SIG-M5 treated with dmso at 0.1 percent for 504 hours (cell line): ENCODE measurements at regions not wholly inside any gene's neighbourhood (a gene's known extent, or its start where the extent isn't known, plus 50 kb on each side); places are given as distances from the start of the nearest gene placed in this dataset.
"Not testable (repeated sequence)": the region's sequence is repeated elsewhere in the genome, so short reads cannot be mapped to it uniquely, and the experiment has no call there.

Source experiments
- DNase-seq: peaks from one replicate; lab custom pipeline; 2025; ENCODE audit not compliant: unreplicated experiment; lab: John Stamatoyannopoulos, UW

GRCh38 chr14:105581551-105582341 lies 55.4 kb downstream of the TMEM121 start:
- DNase-seq, result no peak

DNA sequence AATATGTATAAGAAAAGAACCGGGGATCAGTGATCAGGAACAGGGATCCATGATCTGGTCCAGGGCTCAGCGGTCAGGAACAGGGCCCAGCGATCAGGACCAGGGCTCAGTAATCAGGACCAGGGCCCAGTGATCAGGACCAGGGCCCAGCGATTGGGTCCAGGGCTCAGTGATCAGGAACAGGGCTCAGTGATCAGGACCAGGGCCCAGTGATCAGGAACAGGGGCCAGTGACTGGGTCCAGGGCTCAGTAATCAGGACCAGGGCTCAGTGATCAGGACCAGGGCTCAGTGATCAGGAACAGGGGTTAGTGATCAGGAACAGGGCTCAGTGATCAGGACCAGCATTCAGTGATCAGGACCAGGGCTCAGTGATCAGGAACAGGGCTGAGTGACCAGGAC lies 56.3 kb downstream of the TMEM121 start:
- DNase-seq, result no peak

DNA sequence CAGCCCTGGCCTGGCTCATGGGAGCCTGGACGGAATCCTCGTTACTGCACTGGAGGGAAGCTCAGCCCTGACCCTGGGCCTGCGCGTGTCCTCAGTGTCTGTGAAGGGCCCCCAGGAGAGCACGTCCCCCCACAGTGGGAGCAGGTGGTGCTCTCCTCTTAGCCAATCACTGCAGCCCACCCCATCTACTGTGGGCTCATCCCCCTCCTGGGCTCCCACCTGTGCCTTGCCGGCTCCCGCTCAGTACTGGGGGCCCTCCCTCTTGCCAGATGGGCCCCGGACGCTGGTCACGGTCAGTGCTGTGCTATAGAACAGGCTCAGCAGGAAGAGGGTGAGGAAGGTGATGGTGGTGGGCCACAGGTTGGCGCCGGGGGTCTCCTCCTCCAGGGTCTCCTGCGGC lies 57.5 kb downstream of the TMEM121 start:
- not testable (repeated sequence) for DNase-seq

DNA sequence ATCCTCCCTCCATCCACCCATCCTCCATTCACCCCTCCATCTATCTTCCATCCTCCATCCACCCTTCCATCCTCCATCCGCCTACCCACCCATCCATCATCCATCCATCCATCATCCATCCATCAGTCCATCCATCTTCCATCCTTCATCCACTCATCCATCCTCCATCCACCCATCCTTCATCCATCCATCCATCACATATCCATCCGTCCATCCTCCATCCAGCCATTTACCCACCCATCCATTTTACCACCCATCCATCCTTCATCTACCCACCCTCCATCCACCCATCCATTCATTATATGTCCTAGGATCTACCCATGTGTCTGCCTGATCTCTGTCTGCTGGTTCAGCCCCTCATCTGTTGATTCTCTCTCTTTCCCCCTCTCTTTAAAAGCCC lies 58.9 kb downstream of the TMEM121 start:
- DNase-seq, result not testable (repeated sequence)

- not testable (repeated sequence) for DNase-seq
Observed at GRCh38 chr14:105585722-105586121, 59.3 kb downstream of the TMEM121 start.

DNA sequence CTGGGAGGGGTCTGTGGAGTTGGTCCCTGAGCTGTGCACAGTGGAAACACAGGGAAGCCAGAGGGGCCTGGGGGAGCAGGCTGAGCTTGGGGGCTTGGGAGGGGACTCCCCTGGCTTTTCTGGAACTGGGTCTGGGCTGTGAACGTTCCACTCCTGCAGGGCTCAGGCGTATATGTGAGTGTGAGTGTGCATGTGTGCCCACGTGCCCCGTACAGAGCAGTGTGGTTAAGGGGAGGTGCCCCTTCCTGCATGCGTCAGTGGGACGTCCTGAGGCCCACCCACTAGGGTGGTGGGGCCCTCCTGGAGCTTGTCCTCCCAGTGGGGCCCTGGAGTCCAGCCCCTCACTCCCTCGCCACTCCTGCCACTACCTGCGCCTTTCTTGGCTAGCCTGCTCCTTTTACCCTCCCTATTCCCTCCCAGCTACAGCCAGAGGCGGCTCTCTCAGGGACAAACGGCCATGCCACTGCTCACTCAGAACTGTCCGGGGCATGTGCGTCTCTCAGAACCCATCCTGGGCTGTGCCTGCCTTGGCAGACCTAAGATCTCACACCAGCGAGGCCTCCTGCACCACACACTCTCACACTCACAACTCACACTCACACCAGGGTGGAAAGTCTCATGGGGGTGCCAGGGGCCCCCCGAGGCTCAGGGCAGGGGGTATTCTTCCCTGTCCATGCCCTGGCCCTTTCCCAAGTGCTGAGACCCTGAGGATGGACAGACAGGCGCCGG lies 59.9 kb downstream of the TMEM121 start:
- not testable (repeated sequence) for DNase-seq

DNA sequence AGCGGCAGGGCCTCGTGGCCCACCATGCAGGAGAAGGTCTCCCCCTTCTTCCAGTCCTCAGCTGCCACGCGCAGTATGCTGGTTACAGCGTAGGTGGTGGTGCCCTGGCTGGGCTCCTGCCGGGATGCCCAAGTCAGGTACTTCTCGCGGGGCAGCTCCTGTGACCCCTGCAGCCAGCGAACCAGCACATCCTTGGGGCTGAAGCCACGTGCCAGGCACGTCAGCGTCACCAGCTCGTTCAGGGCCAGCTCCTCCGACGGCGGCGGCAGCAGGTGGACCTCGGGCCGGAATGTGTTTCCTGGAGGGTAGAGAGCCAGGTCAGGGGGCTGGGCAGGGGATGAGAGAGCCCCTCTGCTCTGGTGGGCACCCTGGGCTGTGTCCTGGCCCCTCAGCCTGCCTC lies 60.7 kb downstream of the TMEM121 start:
- DNase-seq, result not testable (repeated sequence)

DNA sequence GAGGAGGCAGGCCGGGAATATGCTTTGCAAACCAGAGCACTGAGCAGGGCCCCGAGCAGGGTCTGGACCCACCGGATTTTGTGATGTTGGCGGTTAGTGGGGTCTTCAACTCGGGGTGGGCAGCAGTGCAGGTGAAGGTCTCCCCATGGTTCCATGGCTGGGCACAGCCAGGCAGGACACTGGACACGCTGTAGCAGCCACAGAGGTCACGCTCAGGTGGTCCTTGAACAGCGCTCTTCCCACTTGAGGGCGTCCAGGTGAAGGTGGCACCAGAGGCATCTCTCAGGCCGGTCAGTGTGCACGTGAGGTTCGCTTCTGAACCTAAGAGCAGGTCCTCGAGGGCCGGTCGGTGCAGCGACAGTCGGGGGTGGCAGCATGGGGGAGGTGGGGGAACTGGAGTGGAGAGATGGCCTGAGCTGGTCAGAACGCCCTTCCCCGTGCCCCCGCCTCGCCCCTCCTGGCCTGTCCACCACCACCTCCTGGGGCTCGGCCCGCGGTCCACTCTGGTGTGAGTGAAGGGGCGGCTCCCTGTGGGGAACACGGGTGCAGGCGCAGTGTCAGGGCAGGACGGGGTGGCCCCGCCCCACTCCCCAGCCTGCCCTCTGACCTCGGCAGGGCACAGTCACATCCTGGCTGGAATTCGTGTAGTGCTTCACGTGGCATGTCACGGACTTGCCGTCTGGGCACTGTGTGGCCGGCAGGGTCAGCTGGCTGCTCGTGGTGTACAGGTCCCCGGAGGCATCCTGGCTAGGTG lies 61.3 kb downstream of the TMEM121 start:
- not testable (repeated sequence) for DNase-seq

- DNase-seq, result no peak
Observed at GRCh38 chr14:105588236-105588860, 62.0 kb downstream of the TMEM121 start.

- DNase-seq, result no peak
Observed at GRCh38 chr14:105589161-105589925, 63.0 kb downstream of the TMEM121 start.

DNA sequence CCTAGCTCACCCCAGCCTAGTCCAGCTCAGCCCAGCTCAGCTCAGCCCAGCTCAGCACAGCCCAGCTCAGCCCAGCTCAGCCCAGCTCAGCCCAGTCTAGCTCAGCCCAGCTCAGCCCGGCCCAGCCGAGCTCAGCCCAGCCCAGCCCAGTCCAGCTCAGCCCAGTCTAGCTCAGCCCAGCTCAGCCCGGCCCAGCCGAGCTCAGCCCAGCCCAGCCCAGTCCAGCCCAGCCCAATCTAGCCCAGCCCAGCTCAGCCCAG lies 63.5 kb downstream of the TMEM121 start:
- DNase-seq, result not testable (repeated sequence)

DNA sequence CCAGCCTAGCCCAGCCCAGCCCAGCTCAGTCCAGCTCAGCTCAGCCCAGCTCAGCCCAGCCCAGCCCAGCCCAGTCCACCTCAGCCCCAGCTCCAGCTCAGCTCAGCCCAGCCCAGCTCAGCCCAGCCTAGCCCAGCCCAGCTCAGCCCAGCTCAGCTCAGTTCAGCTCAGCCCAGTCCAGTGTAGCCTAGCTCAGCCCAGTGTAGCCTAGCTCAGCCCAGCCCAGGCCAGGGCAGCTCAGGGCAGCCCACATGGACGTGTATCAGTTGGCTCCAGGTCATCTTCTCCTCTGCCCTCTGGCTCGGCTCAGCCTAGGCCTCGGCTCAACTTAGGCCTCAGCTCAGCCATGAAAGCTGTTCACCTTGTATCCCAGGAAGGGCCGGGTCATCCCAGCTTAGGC lies 64.7 kb downstream of the TMEM121 start:
- DNase-seq, result no peak

GRCh38 chr14:105591792-105592341 lies 65.5 kb downstream of the TMEM121 start:
- not testable (repeated sequence) for DNase-seq

- DNase-seq, result not testable (repeated sequence)
Observed at GRCh38 chr14:105592646-105593045, 66.3 kb downstream of the TMEM121 start.

GRCh38 chr14:105595346-105595745 lies 69.0 kb downstream of the TMEM121 start:
- DNase-seq, result not testable (repeated sequence)

DNA sequence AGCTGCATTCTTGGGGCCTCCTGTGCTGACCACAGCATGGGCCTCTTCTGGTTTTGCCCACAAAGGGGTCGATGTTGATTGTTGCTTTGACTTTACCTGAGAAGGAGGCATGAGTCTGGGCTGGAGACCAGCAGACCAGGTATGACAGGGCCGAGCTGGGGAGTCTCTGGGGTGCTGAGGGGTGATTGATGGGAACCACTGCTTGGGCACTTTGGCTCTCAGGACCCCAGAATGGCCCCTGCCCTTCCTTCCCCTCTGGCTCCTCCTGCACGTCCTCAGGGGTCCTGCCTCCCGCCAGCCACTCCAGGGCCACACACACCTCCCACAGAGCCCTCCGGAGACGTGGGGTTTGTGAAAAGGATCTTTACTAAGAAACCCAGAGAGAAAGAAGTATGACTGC lies 70.0 kb downstream of the TMEM121 start:
- DNase-seq, result not testable (repeated sequence)

- DNase-seq, result not testable (repeated sequence)
Observed at GRCh38 chr14:105598040-105598763, 71.8 kb downstream of the TMEM121 start.

GRCh38 chr14:105598925-105599586 lies 72.7 kb downstream of the TMEM121 start:
- not testable (repeated sequence) for DNase-seq
